ENCODE measurements at regions not wholly inside any gene's neighbourhood (a gene's known extent, or its start where the extent isn't known, plus 50 kb on each side); places are given as distances from the start of the nearest gene placed in this dataset.
A peak's percentile ranks its signal among the peaks of the same experiment; 100 is the strongest.

GRCh38 chr9:129241725-129242124 is 63.7 kb upstream of the IER5L start:
- H3K9me3 ChIP-seq: no peaks in the 10 kb centered on the region
- H3K4me1 ChIP-seq: no peaks in the 10 kb centered on the region
- intact Hi-C loops (cut with DNase I): no loop called here
- no peak overlapping the region for H3K4me3 ChIP-seq
- TF ChIP-seq CTCF (IDR thresholded peaks at IDR 0.05): no peak
- ATAC-seq: no peak
- 92 to 100% methylated on average over 2 of the region's 2 CpGs for WGBS, 2 donors
- no peak for FAIRE-seq
- no peaks in the 10 kb centered on the region for H3K27me3 ChIP-seq
- no peaks in the 10 kb centered on the region for H3K36me3 ChIP-seq
- peak in 1 of 6 donors; percentile 24 for DNase-seq
- no peak overlapping the region for H3K27ac ChIP-seq

DNA sequence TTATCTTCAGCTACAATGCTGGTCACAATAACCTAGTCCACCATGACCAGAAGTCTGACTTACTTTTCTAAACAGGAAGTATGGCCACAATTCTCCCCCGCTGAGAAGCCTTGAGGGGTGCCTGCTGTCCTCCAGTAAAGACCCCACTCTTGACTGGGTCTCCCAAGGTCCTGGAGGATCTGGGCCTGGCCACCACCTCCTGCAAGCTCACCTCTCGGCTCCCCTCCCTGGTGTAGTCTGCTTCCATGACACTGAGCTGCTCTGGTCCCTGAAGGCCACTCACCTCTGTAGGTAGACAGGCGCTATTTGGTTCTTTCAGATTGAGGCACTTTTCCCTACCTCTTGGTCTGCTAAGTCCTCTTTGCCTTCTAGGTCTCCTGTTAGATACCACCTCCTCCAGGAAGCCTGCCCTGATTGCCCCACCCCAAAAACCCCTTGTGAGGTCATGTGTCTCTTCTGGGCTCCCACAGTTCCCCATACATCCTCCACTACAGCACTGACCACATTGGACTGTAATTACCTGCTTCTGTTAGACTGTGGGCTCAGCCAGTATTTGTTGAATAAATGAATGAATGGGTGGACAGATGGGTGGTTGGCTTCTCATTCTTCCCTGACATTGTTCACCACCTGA is 62.6 kb upstream of the IER5L start:
- H3K36me3 ChIP-seq: no peaks in the 10 kb centered on the region
- H3K4me1 ChIP-seq: no peaks in the 10 kb centered on the region
- FAIRE-seq: no peak
- intact Hi-C loops (cut with DNase I): no loop called here
- DNase-seq: peak in 1 of 6 donors; percentile 22
- no peak for ATAC-seq
- TF ChIP-seq CTCF (IDR thresholded peaks at IDR 0.05): no peak
- H3K9me3 ChIP-seq: no peaks in the 10 kb centered on the region
- no peak overlapping the region for H3K27ac ChIP-seq
- 92 to 100% methylated on average over 3 of the region's 3 CpGs for WGBS, 2 donors
- no peak overlapping the region for H3K4me3 ChIP-seq
- no peaks in the 10 kb centered on the region for H3K27me3 ChIP-seq

GRCh38 chr9:129239946-129240490 is 62.0 kb upstream of the IER5L start:
- 79 to 87% methylated on average over 10 of the region's 10 CpGs for WGBS, 2 donors
- H3K27ac ChIP-seq: no peak overlapping the region
- no peak for ATAC-seq
- no peaks in the 10 kb centered on the region for H3K4me1 ChIP-seq
- intact Hi-C loops (cut with DNase I): no loop called here
- FAIRE-seq: no peak
- no peak overlapping the region for H3K4me3 ChIP-seq
- peak in 1 of 6 donors; percentile 17 for DNase-seq
- H3K9me3 ChIP-seq: no peaks in the 10 kb centered on the region
- no peaks in the 10 kb centered on the region for H3K36me3 ChIP-seq
- no peaks in the 10 kb centered on the region for H3K27me3 ChIP-seq
- no peak for TF ChIP-seq CTCF (IDR thresholded peaks at IDR 0.05)

GRCh38 chr9:129237803-129238202 is 59.7 kb upstream of the IER5L start:
- Histone ChIP-seq H3K36me3 (no peaks in the 10 kb centered on the region), H3K4me1 (no peaks in the 10 kb centered on the region), H3K27ac (no peak overlapping the region), H3K27me3 (no peaks in the 10 kb centered on the region), H3K9me3 (no peaks in the 10 kb centered on the region), H3K4me3 (no peak overlapping the region)
- no peak for ATAC-seq
- no peak for FAIRE-seq
- DNase-seq: peak in 1 of 6 donors; percentile 14
- 54 to 56% methylated on average over 2 of the region's 2 CpGs for WGBS, 2 donors
- TF ChIP-seq CTCF (IDR thresholded peaks at IDR 0.05): no peak
- intact Hi-C loops (cut with DNase I): no loop called here

DNA sequence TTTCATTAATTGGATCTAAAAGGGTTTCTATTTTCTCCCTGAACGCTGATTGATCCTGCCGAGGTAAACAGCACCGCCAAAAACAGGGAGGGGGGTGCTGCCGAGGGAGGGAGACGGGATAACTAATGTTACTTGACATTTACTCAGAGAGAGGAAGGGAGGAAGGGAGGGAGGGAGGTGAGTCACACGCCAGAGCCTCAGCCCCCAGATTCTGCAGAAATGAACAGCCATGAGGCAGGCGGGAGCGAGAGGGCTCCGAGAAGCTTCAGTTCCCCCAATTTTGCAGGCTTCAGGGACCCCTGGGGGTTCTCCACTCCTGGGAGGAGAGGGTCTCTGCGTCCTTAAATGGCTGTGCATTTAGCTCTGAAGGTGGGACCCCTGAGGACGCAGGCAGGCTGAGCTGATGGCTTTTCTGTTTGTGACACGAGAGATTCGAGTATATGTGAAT is 59.1 kb upstream of the IER5L start:
- peak in 3 of 4 donors; percentile 25 to 65 (median 59) for ATAC-seq
- Histone ChIP-seq H3K27ac (no peak overlapping the region), H3K4me1 (no peaks in the 10 kb centered on the region), H3K27me3 (no peaks in the 10 kb centered on the region), H3K36me3 (no peaks in the 10 kb centered on the region), H3K4me3 (no peak overlapping the region), H3K9me3 (no peaks in the 10 kb centered on the region)
- intact Hi-C loops (cut with DNase I): no loop called here
- 24 to 32% methylated on average over 13 of the region's 13 CpGs for WGBS, 2 donors
- DNase-seq: peak in 1 of 6 donors; percentile 15
- TF ChIP-seq CTCF (IDR thresholded peaks at IDR 0.05): no peak
- FAIRE-seq: no peak
